SH-SY5Y (cell line): ENCODE measurements at regions not wholly inside any gene's neighbourhood (a gene's known extent, or its start where the extent isn't known, plus 50 kb on each side); places are given as distances from the start of the nearest gene placed in this dataset.

Experiments used
- GATA2 ChIP-seq: IDR thresholded peaks from 2 replicates; pipeline ENCODE4 v1.6.1; 2011; ENCODE audit warnings: mild to moderate bottlenecking, low read depth, low read length
- GATA3 ChIP-seq: IDR thresholded peaks from 2 replicates; pipeline ENCODE4 v1.6.1; 2011; ENCODE audit warnings: low read depth, mild to moderate bottlenecking, low read length, moderate library complexity

DNA sequence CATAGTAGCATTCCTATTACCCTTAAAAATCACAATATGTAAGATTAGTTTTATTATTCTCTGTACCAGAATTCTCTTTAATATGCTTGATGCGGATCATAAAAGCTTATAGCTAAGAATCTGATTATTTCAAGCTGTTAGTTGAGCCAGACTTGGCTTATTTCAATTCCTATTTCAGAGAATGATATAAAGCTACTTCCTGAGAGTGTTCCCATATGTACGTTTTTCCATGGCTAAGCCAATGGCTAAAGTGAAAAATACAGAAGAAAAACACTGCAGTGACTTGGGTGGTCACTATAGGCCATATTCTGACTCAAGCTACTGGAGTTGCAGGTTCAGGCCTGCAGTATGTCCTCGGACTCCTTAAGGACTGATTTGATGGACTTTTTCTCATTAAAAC, 97.9 kb upstream of the EEF1E1 start:
- TF ChIP-seq GATA3 (no peak), GATA2 (no peak)
